ENCODE measurements at regions not wholly inside any gene's neighbourhood (a gene's known extent, or its start where the extent isn't known, plus 50 kb on each side); places are given as distances from the start of the nearest gene placed in this dataset.
"Not testable (repeated sequence)": the region's sequence is repeated elsewhere in the genome, so short reads cannot be mapped to it uniquely, and the experiment has no call there.

GRCh38 chr5:92543201-92543600, 1037.8 kb downstream of the NR2F1-AS1 start:
- DNase-seq: no peak

- not testable (repeated sequence) for DNase-seq
Observed at GRCh38 chr5:92542017-92542416, 1039.0 kb downstream of the NR2F1-AS1 start.

GRCh38 chr5:92527311-92528078, 1053.5 kb downstream of the NR2F1-AS1 start:
- no peak for DNase-seq

GRCh38 chr5:92525131-92525530, 1055.9 kb downstream of the NR2F1-AS1 start:
- no peak for DNase-seq

- DNase-seq: no peak
Observed at GRCh38 chr5:92519811-92520632, 1061.0 kb downstream of the NR2F1-AS1 start.

- no peak for DNase-seq
Observed at GRCh38 chr5:92518318-92518904, 1062.6 kb downstream of the NR2F1-AS1 start.

GRCh38 chr5:92514896-92515295, 1066.1 kb downstream of the NR2F1-AS1 start:
- no peak for DNase-seq

- DNase-seq: no peak
Observed at GRCh38 chr5:92513067-92513466, 1068.0 kb downstream of the NR2F1-AS1 start.

GRCh38 chr5:92508271-92508670, 1072.7 kb downstream of the NR2F1-AS1 start:
- DNase-seq: no peak

GRCh38 chr5:92505925-92506324, 1075.1 kb downstream of the NR2F1-AS1 start:
- DNase-seq: no peak

- DNase-seq: no peak
Observed at GRCh38 chr5:92505145-92505544, 1075.9 kb downstream of the NR2F1-AS1 start.

GRCh38 chr5:92504346-92504745, 1076.7 kb downstream of the NR2F1-AS1 start:
- DNase-seq: no peak

GRCh38 chr5:92500752-92501151, 1080.3 kb downstream of the NR2F1-AS1 start:
- DNase-seq: no peak

GRCh38 chr5:92496545-92496944, 1084.5 kb downstream of the NR2F1-AS1 start:
- DNase-seq: no peak

- no peak for DNase-seq
Observed at GRCh38 chr5:92494508-92494907, 1086.5 kb downstream of the NR2F1-AS1 start.

GRCh38 chr5:92492908-92493307, 1088.1 kb downstream of the NR2F1-AS1 start:
- DNase-seq: no peak

- no peak for DNase-seq
Observed at GRCh38 chr5:92484484-92484883, 1096.5 kb downstream of the NR2F1-AS1 start.

- DNase-seq: no peak
Observed at GRCh38 chr5:92472981-92473566, 1090.0 kb upstream of the ARRDC3 start.

GRCh38 chr5:92471861-92472260, 1088.7 kb upstream of the ARRDC3 start:
- DNase-seq: no peak

- DNase-seq: no peak
Observed at GRCh38 chr5:92470770-92471169, 1087.7 kb upstream of the ARRDC3 start.

GRCh38 chr5:92468295-92468694, 1085.2 kb upstream of the ARRDC3 start:
- no peak for DNase-seq

- no peak for DNase-seq
Observed at GRCh38 chr5:92467695-92468094, 1084.6 kb upstream of the ARRDC3 start.

GRCh38 chr5:92460505-92460904, 1077.4 kb upstream of the ARRDC3 start:
- no peak for DNase-seq

All from NCI-H524 treated with DMSO at 0.1 percent for 48 hours (cell line).